GM21737 (cell line): ENCODE measurements at regions not wholly inside any gene's neighbourhood (a gene's known extent, or its start where the extent isn't known, plus 50 kb on each side); places are given as distances from the start of the nearest gene placed in this dataset.
"Not testable (repeated sequence)": the region's sequence is repeated elsewhere in the genome, so short reads cannot be mapped to it uniquely, and the experiment has no call there.

ENCODE experiments used
- ATAC-seq: cut with Tn5 transposase; IDR thresholded peaks from one replicate; pipeline ENCODE4 v1.9.1; 2021; ENCODE audit warnings: mild to moderate bottlenecking, moderate library complexity; ENCODE audit not compliant: unreplicated experiment

GRCh38 chr2:47295981-47296635, 73.0 kb upstream of the EPCAM start:
- ATAC-seq, result no peak

GRCh38 chr2:47295131-47295980, 73.8 kb upstream of the EPCAM start:
- no peak for ATAC-seq

DNA sequence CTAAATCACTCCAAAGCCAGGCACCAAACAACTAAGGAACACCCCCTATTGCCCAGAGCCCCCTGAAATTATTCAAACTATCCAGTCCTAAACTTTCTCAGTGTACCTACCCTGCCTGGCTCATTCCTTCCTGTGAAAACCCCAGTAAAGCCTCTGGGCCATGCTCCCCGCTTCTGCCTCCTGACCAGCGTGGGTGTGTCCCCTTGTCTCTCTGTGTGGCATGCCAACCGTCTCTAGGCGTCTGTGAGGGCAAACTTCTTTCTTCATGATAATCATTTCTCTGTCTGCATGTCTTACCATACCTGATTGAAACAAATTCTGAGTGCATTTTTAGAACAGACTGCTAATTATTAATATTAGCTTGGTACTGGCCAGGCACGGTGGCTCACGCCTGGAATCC, 75.1 kb upstream of the EPCAM start:
- no peak for ATAC-seq

GRCh38 chr2:47288864-47289263, 80.2 kb upstream of the EPCAM start:
- ATAC-seq, result no peak

DNA sequence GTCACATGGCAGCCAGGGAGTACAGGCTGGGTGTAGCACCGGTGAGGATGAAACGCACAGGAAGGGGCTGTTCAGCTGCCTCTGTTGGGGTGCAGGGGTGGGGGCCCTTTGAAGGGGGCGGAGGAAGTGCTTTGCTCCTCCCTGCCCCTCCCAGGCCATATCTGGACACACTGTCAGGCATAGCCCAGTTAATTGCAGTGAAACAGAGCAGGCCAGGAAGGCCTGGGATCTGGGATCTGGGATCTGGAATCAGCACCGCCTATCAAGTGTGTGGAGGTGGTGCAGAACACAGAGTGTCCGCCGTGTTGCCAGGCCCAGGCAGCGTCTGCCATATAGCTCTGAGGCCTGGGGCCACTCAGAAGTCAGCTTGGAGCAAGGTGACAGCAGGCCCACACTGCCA, 85.5 kb upstream of the EPCAM start:
- no peak for ATAC-seq

DNA sequence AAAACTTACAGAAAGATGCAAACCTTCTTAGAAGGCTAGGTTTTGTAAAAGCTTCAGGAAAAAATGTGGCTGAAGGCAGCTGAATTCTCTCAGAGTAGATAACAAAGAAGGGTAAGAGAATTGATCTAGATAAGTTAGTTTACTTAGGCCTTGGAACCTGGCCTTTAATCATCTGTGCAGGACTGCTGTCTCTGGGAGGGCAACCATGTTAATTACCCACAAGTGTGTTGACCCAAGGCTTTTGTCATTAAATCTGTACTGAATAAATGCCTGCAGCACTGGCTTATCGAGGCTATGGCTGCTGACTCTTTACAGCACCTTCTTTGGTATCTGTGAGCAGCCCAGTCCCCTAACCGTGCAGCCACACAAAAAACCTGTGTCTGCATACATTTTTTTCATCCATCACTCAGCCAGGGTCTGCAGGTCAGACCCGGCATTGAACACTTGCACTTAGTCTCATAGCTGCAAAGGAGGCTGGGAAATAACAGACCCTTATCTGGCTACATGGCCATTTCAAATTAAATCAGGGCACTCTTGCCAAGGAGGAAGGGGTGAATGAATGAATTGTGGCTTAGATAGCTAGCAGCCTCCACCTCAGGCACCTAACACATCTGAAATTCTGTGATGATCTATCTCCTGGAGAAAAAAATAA, 86.4 kb upstream of the EPCAM start:
- no peak for ATAC-seq

- not testable (repeated sequence) for ATAC-seq
Measured at GRCh38 chr2:47279525-47279924, 89.6 kb upstream of the EPCAM start.

DNA sequence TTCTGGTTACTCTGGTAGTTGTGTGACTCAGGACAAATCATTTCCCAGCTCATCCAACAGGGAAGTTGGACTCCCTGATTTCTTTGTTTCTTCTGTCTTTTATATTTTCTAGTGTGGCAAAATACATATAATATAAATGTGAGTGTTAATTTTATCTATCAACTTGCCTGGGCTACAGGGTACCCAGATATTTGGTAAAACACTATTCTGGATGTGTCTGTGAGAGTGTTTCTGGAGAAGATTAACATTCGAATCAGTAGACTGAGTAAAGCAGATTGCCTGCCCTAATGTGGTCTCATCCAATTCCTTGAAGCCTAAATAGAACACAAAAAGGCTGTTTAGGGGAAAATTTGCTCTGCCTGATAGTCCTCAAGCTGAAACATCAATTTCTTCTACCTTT, 91.1 kb upstream of the EPCAM start:
- no peak for ATAC-seq

- no peak for ATAC-seq
Measured at GRCh38 chr2:47277187-47277586, 91.9 kb upstream of the EPCAM start.

- ATAC-seq, result no peak
Measured at GRCh38 chr2:47276061-47276460, 93.0 kb upstream of the EPCAM start.

DNA sequence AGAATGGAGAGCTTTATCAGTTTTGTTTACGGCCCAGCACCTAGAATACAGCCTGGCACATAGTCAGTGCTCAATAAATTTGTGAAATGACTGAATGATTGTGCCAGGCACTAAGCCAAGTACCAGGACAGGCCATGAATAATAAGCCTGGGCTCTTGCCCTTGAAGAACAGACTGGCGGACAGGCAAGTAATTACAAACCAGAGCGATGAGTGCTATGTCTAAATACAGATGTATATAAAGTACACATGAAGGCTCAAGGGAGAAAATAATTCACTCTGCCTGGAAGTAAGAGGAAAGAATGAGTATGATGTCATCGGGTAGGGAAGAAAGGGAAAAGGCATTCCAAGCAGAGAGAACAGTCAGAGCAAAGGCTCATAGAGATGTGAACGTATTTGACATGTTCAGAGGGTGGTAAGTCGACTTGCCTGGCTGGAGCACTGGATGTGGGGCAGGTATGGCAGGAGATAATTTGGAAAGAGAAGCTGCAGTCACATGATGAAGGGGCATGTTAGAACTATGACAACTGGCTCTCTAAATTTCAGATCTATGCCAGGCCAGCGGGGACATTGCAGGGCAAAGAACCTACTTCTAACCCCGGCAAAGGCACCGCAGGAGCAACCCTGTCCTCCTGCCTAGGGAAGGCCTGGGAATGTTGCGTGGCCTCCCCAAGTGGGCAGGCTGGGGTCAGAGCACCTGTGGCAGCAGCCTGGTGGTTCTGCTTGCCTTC, 94.9 kb upstream of the EPCAM start:
- ATAC-seq, result no peak

- no peak for ATAC-seq
Measured at GRCh38 chr2:47272905-47273758, 96.0 kb upstream of the EPCAM start.

DNA sequence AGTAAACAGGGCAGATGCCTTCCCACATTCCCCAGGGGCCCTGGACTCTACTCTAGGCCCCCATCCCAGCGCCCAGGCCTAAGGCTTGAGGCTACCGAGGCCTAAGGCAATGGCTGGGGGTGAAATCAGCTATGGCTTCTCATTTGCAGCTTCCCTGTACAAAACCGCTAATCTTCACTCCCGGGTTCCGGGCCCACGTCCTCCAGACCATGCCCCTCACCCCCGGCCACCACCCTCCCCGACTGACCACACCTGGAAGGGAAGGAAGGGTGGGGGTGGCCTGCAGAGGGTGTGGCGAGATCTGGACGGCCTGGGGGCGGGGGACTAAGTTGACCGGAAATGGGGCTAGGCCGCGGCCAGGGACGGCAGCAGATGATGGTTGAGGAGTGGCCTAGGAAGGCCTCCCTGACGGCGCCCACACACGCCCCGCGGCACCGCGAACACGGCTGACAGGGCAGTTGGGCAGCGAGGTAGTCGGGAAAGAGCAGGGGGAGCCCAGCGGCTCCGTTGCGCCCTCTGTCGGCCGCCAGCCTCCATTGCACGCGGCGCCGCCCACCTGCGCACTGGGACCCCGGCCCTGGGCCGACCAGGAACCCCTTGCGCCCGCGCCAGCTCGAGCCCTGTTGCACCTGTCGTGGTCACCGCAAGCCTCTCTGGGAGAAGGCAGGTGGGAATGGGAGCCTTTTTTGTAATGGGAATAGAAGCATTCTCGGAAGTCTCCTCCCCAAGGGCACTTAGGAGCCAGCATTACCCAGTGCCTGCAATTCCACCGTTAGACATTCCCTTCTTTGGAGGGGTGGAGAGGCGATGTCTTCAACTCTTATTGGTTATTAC, 95.9 kb upstream of the CALM2 start:
- no peak for ATAC-seq

DNA sequence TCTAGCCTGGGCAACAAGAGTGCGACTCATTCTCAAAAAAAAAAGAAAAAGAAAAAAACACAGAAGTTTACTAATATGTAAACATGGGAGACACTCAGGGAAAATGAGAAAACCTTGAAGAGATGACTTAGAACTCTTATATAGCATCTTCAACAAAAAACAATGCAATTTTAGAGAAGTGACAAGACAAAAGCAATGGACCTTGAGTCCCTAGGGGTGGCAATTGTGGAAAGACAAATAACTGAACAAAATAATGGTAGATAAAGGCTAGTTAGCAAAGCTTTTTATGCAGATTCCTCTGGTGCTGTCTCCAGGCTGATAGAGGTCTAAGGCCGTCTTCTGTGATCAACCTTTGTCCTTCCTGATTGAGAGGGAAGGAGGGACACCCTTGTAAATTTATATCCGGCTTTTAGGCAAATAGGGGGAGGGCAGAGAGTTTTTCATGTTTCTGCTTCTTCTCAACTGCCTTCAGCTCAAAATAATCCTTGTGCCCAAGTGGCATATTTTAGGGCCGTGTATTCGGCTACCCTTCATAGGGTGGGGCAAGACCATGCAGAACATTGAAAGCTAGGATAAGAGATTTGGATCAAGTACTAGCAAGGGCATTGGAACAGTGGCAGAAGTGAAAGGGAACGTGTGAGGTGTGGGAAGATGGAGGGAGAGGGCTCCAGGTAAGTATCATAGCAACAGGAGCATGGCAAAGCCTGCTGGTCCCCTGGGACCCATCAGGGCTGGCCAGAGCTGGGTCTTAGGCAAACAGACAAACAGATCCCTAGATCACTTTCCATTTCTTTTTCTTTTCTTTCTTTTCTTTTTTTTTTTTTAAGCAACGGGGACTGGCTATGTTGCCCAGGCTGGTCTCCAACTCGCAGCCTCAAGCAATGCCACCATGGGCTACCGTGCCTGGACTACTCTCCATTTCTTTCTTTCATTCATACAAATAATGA, 95.0 kb upstream of the CALM2 start:
- no peak for ATAC-seq

GRCh38 chr2:47270421-47270820, 94.1 kb upstream of the CALM2 start:
- ATAC-seq, result no peak

- no peak for ATAC-seq
Measured at GRCh38 chr2:47269316-47270232, 93.3 kb upstream of the CALM2 start.

- no peak for ATAC-seq
Measured at GRCh38 chr2:47267711-47268086, 91.4 kb upstream of the CALM2 start.
